ENCODE measurements at regions not wholly inside any gene's neighbourhood (a gene's known extent, or its start where the extent isn't known, plus 50 kb on each side); places are given as distances from the start of the nearest gene placed in this dataset.

- CTCF ChIA-PET, result no interaction called here
- Histone ChIP-seq H3K9me3 (ENCODE audit: control insufficient read depth, insufficient read depth, low read length) (no peaks in the 10 kb centered on the region), H3K27ac (ENCODE audit: low read depth, low read length) (no peak overlapping the region), H3K4me3 (ENCODE audit: low read depth, low read length) (no peak overlapping the region), H3K27me3 (ENCODE audit: control insufficient read depth, insufficient read depth, low read length) (no peaks in the 10 kb centered on the region)
- POLR2A ChIA-PET, result no interaction called here
- no peak for DNase-seq (ENCODE audit: low read depth, low spot score)
- no peak for TF ChIP-seq CTCF (IDR thresholded peaks at IDR 0.05; ENCODE audit: low read depth, low read length)
Measured at GRCh38 chr1:55929652-55930051, 649.7 kb downstream of the PLPP3 start.

GRCh38 chr1:55928576-55928975 is 650.8 kb downstream of the PLPP3 start:
- no peaks in the 10 kb centered on the region for H3K9me3 ChIP-seq (ENCODE audit: control insufficient read depth, insufficient read depth, low read length)
- H3K27me3 ChIP-seq (ENCODE audit: control insufficient read depth, insufficient read depth, low read length), result no peaks in the 10 kb centered on the region
- no peak for DNase-seq (ENCODE audit: low read depth, low spot score)
- no peak for TF ChIP-seq CTCF (IDR thresholded peaks at IDR 0.05; ENCODE audit: low read depth, low read length)
- CTCF ChIA-PET, result no interaction called here
- H3K27ac ChIP-seq (ENCODE audit: low read depth, low read length), result no peak overlapping the region
- no peak overlapping the region for H3K4me3 ChIP-seq (ENCODE audit: low read depth, low read length)
- POLR2A ChIA-PET, result no interaction called here

GRCh38 chr1:55927702-55928290 is 651.6 kb downstream of the PLPP3 start:
- POLR2A ChIA-PET, result interaction anchor here (0.6 kb wide), 1 partner anchor 43 kb away, joined by 4 read pairs; no protein-coding TSS in a partner anchor
- H3K9me3 ChIP-seq (ENCODE audit: control insufficient read depth, insufficient read depth, low read length), result no peaks in the 10 kb centered on the region
- H3K27ac ChIP-seq (ENCODE audit: low read depth, low read length), result no peak overlapping the region
- H3K27me3 ChIP-seq (ENCODE audit: control insufficient read depth, insufficient read depth, low read length), result no peaks in the 10 kb centered on the region
- CTCF ChIA-PET, result no interaction called here
- TF ChIP-seq CTCF (IDR thresholded peaks at IDR 0.05; ENCODE audit: low read depth, low read length), result no peak
- DNase-seq (ENCODE audit: low read depth, low spot score), result no peak
- H3K4me3 ChIP-seq (ENCODE audit: low read depth, low read length), result no peak overlapping the region

GRCh38 chr1:55926906-55927471 is 652.4 kb downstream of the PLPP3 start:
- CTCF ChIA-PET, result no interaction called here
- Histone ChIP-seq H3K27me3 (ENCODE audit: control insufficient read depth, insufficient read depth, low read length) (no peaks in the 10 kb centered on the region), H3K9me3 (ENCODE audit: control insufficient read depth, insufficient read depth, low read length) (no peaks in the 10 kb centered on the region), H3K27ac (ENCODE audit: low read depth, low read length) (no peak overlapping the region), H3K4me3 (ENCODE audit: low read depth, low read length) (no peak overlapping the region)
- POLR2A ChIA-PET, result no interaction called here
- no peak for TF ChIP-seq CTCF (IDR thresholded peaks at IDR 0.05; ENCODE audit: low read depth, low read length)
- no peak for DNase-seq (ENCODE audit: low read depth, low spot score)

- no peak overlapping the region for H3K4me3 ChIP-seq (ENCODE audit: low read depth, low read length)
- peaks cover 5% of the 10 kb centered on the region for H3K9me3 ChIP-seq (ENCODE audit: control insufficient read depth, insufficient read depth, low read length)
- no peaks in the 10 kb centered on the region for H3K27me3 ChIP-seq (ENCODE audit: control insufficient read depth, insufficient read depth, low read length)
- TF ChIP-seq CTCF (IDR thresholded peaks at IDR 0.05; ENCODE audit: low read depth, low read length), result no peak
- no peak overlapping the region for H3K27ac ChIP-seq (ENCODE audit: low read depth, low read length)
- POLR2A ChIA-PET, result no interaction called here
- CTCF ChIA-PET, result no interaction called here
- no peak for DNase-seq (ENCODE audit: low read depth, low spot score)
Measured at GRCh38 chr1:55916907-55917306, 662.5 kb downstream of the PLPP3 start.
